Activated T-cell treated with anti-CD3 and anti-CD28 coated beads for 1 hour (primary cell): ENCODE measurements at regions not wholly inside any gene's neighbourhood (a gene's known extent, or its start where the extent isn't known, plus 50 kb on each side); places are given as distances from the start of the nearest gene placed in this dataset.

Source experiments
- DNase-seq: peaks from one replicate; pipeline ENCODE4 v3.0.0-alpha.2; 2020; ENCODE audit warnings: low read depth

- no peak for DNase-seq
Measured at GRCh38 chr2:174668075-174668474, 70.5 kb upstream of the WIPF1 start.

GRCh38 chr2:174667250-174667860 lies 69.8 kb upstream of the WIPF1 start:
- DNase-seq = no peak

- no peak for DNase-seq
Measured at GRCh38 chr2:174666845-174667244, 69.2 kb upstream of the WIPF1 start.

- no peak for DNase-seq
Measured at GRCh38 chr2:174666312-174666711, 68.7 kb upstream of the WIPF1 start.

- DNase-seq = no peak
Measured at GRCh38 chr2:174664084-174664759, 66.6 kb upstream of the WIPF1 start.

GRCh38 chr2:174663550-174663949 lies 65.9 kb upstream of the WIPF1 start:
- no peak for DNase-seq

GRCh38 chr2:174662859-174663258 lies 65.3 kb upstream of the WIPF1 start:
- no peak for DNase-seq

GRCh38 chr2:174662459-174662858 lies 64.9 kb upstream of the WIPF1 start:
- no peak for DNase-seq

- DNase-seq = no peak
Measured at GRCh38 chr2:174660984-174661675, 63.5 kb upstream of the WIPF1 start.

- DNase-seq = no peak
Measured at GRCh38 chr2:174659069-174659900, 61.7 kb upstream of the WIPF1 start.

- no peak for DNase-seq
Measured at GRCh38 chr2:174656676-174657176, 59.1 kb upstream of the WIPF1 start.

- DNase-seq = no peak
Measured at GRCh38 chr2:174656035-174656434, 58.4 kb upstream of the WIPF1 start.

- DNase-seq = no peak
Measured at GRCh38 chr2:174654419-174654941, 56.9 kb upstream of the WIPF1 start.

- DNase-seq = no peak
Measured at GRCh38 chr2:174648896-174649295, 51.3 kb upstream of the WIPF1 start.
